HFF-Myc (cell line): ENCODE measurements at regions not wholly inside any gene's neighbourhood (a gene's known extent, or its start where the extent isn't known, plus 50 kb on each side); places are given as distances from the start of the nearest gene placed in this dataset.

ENCODE experiments used
- DNase-seq: peaks from one replicate; pipeline ENCODE4 v3.0.0-alpha.2; 2011; ENCODE audit warnings: low read depth; ENCODE audit errors: extremely low read depth
- H3K4me3 ChIP-seq: replicated peaks from 2 replicates; pipeline ENCODE4 v1.5.1; 2011; ENCODE audit warnings: low read depth, mild to moderate bottlenecking, control low read depth, low read length
- CTCF ChIP-seq: IDR thresholded peaks from 2 replicates; pipeline ENCODE4 v1.5.1; 2012; ENCODE audit warnings: mild to moderate bottlenecking, low read depth, low read length, control low read depth; ENCODE audit errors: missing control alignments

- TF ChIP-seq CTCF = no peak
- H3K4me3 ChIP-seq = no peak overlapping the region
- no peak for DNase-seq
Observed at GRCh38 chr16:35931722-35932121, 2472.3 kb downstream of the TP53TG3F start.
